HepG2 (cell line): ENCODE measurements at regions not wholly inside any gene's neighbourhood (a gene's known extent, or its start where the extent isn't known, plus 50 kb on each side); places are given as distances from the start of the nearest gene placed in this dataset.

Experiments
- ATAC-seq: fragments of 200-7000 bp; cut with Tn5 transposase; 3 replicates; pipeline ENCODE4 v1.9.1; 2020; ENCODE audit warnings: mild to moderate bottlenecking, moderate library complexity
- BruUV-seq: library from RNA; stranded (reverse); fragments of 400-500 nt; replicated peaks from 2 replicates; lab custom pipeline; 2021; lab: Mats Ljungman, UMichigan
- CTCF ChIA-PET: fragments of 300-600 bp; formaldehyde crosslinking; extraction: SDS; loops from one replicate; lab custom pipeline; 2021; ENCODE audit warnings: low total read pairs, inconsistent platforms, low intra/inter-chr PET ratio; lab: Yijun Ruan, JAX
- POLR2A ChIA-PET: fragments of 350-600 bp; sonication (Branson Sonifier 250); formaldehyde crosslinking; loops from one replicate; lab custom pipeline; 2020; ENCODE audit warnings: antibody characterized with exemption, inconsistent platforms; lab: Yijun Ruan, JAX
- DNase-seq: peaks from one replicate; pipeline ENCODE4 v3.0.0-alpha.2; 2015; ENCODE audit warnings: low spot score
- FAIRE-seq: peaks from 3 replicates; lab custom pipeline; 2011; peaks lifted over from hg19 to GRCh38; lab: Jason Lieb, UNC
- H2AFZ ChIP-seq: one replicate; pipeline ENCODE4 v1.6.1; 2011; ENCODE audit warnings: low read length, inconsistent platforms
- H3K27ac ChIP-seq: fragments of 300-600 bp; 3 replicates; pipeline ENCODE4 v1.8.0; 2011; ENCODE audit warnings: mixed run types, mild to moderate bottlenecking, mixed read lengths, low read length, inconsistent platforms; ENCODE audit not compliant: insufficient read depth; ENCODE audit errors: extremely low read length
- H3K27me3 ChIP-seq, 2 experiments: fragments of 200-600 bp in 1 of 2; 2 replicates in 1 of 2; 3 replicates in 1 of 2; pipeline versions ENCODE4 v1.6.0 to v1.8.0; 2011; ENCODE audit warnings: low read length in 2 of 2, mild to moderate bottlenecking in 2 of 2, moderate library complexity in 2 of 2, inconsistent platforms in 1 of 2; ENCODE audit not compliant: insufficient read depth in 2 of 2, control insufficient read depth in 1 of 2
- H3K36me3 ChIP-seq, 2 experiments: fragments of 200-600 bp in 1 of 2; replicated peaks in 1 of 2; 2 replicates in 1 of 2; 3 replicates in 1 of 2; pipeline versions ENCODE4 v1.5.1 to v1.8.0; 2011; ENCODE audit warnings: low read length in 2 of 2, inconsistent platforms in 1 of 2; ENCODE audit not compliant: insufficient read depth in 2 of 2, control insufficient read depth in 1 of 2
- H3K4me1 ChIP-seq: 2 replicates; pipeline ENCODE4 v1.5.1; 2012; ENCODE audit warnings: low read length, inconsistent platforms; ENCODE audit not compliant: insufficient read depth
- H3K4me2 ChIP-seq: 2 replicates; pipeline ENCODE4 v1.6.0; 2011; ENCODE audit warnings: low read depth, low read length, inconsistent platforms
- H3K4me3 ChIP-seq, 3 experiments: fragments of 200-600 bp in 1 of 3; sonication (generic), shearing (Covaris generic) in 1 of 3; replicated peaks in 1 of 3; 2 replicates each; pipeline ENCODE4 v1.5.1; 2011 to 2016; ENCODE audit warnings: low read length in 3 of 3, inconsistent platforms in 2 of 3, low read depth in 2 of 3, mild to moderate bottlenecking in 2 of 3, control low read depth in 1 of 3, mixed read lengths in 1 of 3; ENCODE audit not compliant: insufficient read depth in 1 of 3
- H3K79me2 ChIP-seq: one replicate; pipeline ENCODE4 v1.6.1; 2011; ENCODE audit warnings: low read length, inconsistent platforms; ENCODE audit not compliant: insufficient read depth
- H3K9ac ChIP-seq: 2 replicates; pipeline ENCODE4 v1.6.0; 2011; ENCODE audit warnings: mild to moderate bottlenecking, low read depth, low read length, inconsistent platforms; ENCODE audit not compliant: insufficient read depth
- H3K9me3 ChIP-seq: 2 replicates; pipeline ENCODE4 v1.5.1; 2012; ENCODE audit warnings: mild to moderate bottlenecking, low read length
- H4K20me1 ChIP-seq: 2 replicates; pipeline ENCODE4 v1.6.0; 2011; ENCODE audit warnings: inconsistent platforms, mild to moderate bottlenecking, low read length, moderate library complexity; ENCODE audit not compliant: insufficient read depth
- EHMT2 ChIP-seq: fragments of 200-600 bp; sonication (generic); IDR thresholded peaks from 2 replicates; pipeline ENCODE4 v1.7.0; 2017; ENCODE audit warnings: antibody characterized with exemption, low read depth, low read length, borderline replicate concordance
- IKZF4 ChIP-seq: sonication (generic); formaldehyde crosslinking; IDR thresholded peaks from 2 replicates; pipeline ENCODE4 v1.5.1; 2020; ENCODE audit warnings: borderline replicate concordance, mild to moderate bottlenecking, low read depth, missing genetic modification reagents; ENCODE audit errors: not compliant biosample characterization
- KAT2B ChIP-seq: fragments of 150-350 bp; IDR thresholded peaks from 2 replicates; pipeline ENCODE4 v1.6.1; 2014; ENCODE audit warnings: low read depth, low read length, borderline replicate concordance
- KDM1A ChIP-seq: IDR thresholded peaks from 2 replicates; pipeline ENCODE4 v1.6.1; 2016; ENCODE audit warnings: missing compliant biosample characterization
- KMT2A ChIP-seq: sonication (generic); formaldehyde crosslinking; IDR thresholded peaks from 2 replicates; pipeline ENCODE4 v1.4.0; 2020; ENCODE audit warnings: missing genetic modification reagents
- PAF1 ChIP-seq: IDR thresholded peaks from 2 replicates; pipeline ENCODE4 v1.6.1; 2016; ENCODE audit warnings: missing genetic modification reagents, missing compliant biosample characterization
- SP5 ChIP-seq: IDR thresholded peaks from 2 replicates; pipeline ENCODE4 v1.6.1; 2016; ENCODE audit warnings: low read depth, borderline replicate concordance
- TCF12 ChIP-seq, 2 experiments: fragments of 450-650 bp in 1 of 2; sonication (generic) in 1 of 2; formaldehyde crosslinking in 1 of 2; IDR thresholded peaks; 2 replicates each; pipeline versions ENCODE4 v1.6.1 to v1.8.0; 2017 to 2022; ENCODE audit warnings: antibody characterized with exemption in 1 of 2, mild to moderate bottlenecking in 1 of 2, missing genetic modification reagents in 1 of 2, moderate library complexity in 1 of 2
- ZFP82 ChIP-seq: sonication (generic); formaldehyde crosslinking; IDR thresholded peaks from 2 replicates; pipeline ENCODE4 v1.5.1; 2020; ENCODE audit warnings: mild to moderate bottlenecking, missing genetic modification reagents, borderline replicate concordance
- ZNF205 ChIP-seq: IDR thresholded peaks from 2 replicates; pipeline ENCODE4 v1.6.1; 2018; ENCODE audit warnings: missing biosample characterization, missing genetic modification reagents
- ZNF207 ChIP-seq: fragments of 450-650 bp; IDR thresholded peaks from 2 replicates; pipeline ENCODE4 v1.6.1; 2016; ENCODE audit warnings: antibody characterized with exemption, borderline replicate concordance
- ZNF224 ChIP-seq: sonication (generic); formaldehyde crosslinking; IDR thresholded peaks from 2 replicates; pipeline ENCODE4 v1.5.0; 2020; ENCODE audit warnings: mild to moderate bottlenecking, missing genetic modification reagents
- ZSCAN25 ChIP-seq: sonication (generic); formaldehyde crosslinking; IDR thresholded peaks from 2 replicates; pipeline ENCODE4 v1.8.0; 2022; ENCODE audit warnings: mild to moderate bottlenecking, missing genetic modification reagents
- WGBS: methylation state at CpG from one replicate; pipeline ENCODE4 v1.1.6; 2017; ENCODE audit warnings: low lambda C conversion rate; 5-methylcytosine and 5-hydroxymethylcytosine counted together
- in situ Hi-C: cut with HindIII; loops from 2 replicates; pipeline ENCODE4 v1.10.0; 2017; ENCODE audit warnings: low pct_unique_long_range_greater_than_20kb; ENCODE audit not compliant: extremely low pct_ligation_motif_present
- intact Hi-C: fragments of 100-400 bp; cut with micrococcal nuclease; formaldehyde crosslinking; loops from one replicate; pipeline ENCODE4 v1.10.0; 2022; ENCODE audit not compliant: unreplicated experiment
- TF ChIP-seq, protein P1 (sequence below): sonication (generic); formaldehyde crosslinking; IDR thresholded peaks from 2 replicates; pipeline ENCODE4 v1.5.1; 2020; ENCODE audit warnings: mild to moderate bottlenecking, missing genetic modification reagents, borderline replicate concordance
- TF ChIP-seq, protein P2 (sequence below), 2 experiments: sonication (generic) in 1 of 2; formaldehyde crosslinking in 1 of 2; IDR thresholded peaks; 2 replicates each; pipeline versions ENCODE4 v1.5.1 to v1.6.1; 2011 to 2020; ENCODE audit warnings: borderline replicate concordance in 1 of 2, low read depth in 1 of 2, low read length in 1 of 2, mild to moderate bottlenecking in 1 of 2, missing genetic modification reagents in 1 of 2, moderate library complexity in 1 of 2
- TF ChIP-seq, protein P3 (sequence below): sonication (generic); formaldehyde crosslinking; IDR thresholded peaks from 2 replicates; pipeline ENCODE4 v1.4.0; 2020; ENCODE audit warnings: low read depth, mild to moderate bottlenecking, missing genetic modification reagents
- TF ChIP-seq, protein P4 (sequence below): sonication (generic); formaldehyde crosslinking; IDR thresholded peaks from 2 replicates; pipeline ENCODE4 v1.8.0; 2022; ENCODE audit warnings: mild to moderate bottlenecking, missing genetic modification reagents
- TF ChIP-seq, protein P5 (sequence below): IDR thresholded peaks from 2 replicates; pipeline ENCODE4 v1.6.1; 2016; ENCODE audit warnings: missing biosample characterization, missing genetic modification reagents, low read depth

DNA sequence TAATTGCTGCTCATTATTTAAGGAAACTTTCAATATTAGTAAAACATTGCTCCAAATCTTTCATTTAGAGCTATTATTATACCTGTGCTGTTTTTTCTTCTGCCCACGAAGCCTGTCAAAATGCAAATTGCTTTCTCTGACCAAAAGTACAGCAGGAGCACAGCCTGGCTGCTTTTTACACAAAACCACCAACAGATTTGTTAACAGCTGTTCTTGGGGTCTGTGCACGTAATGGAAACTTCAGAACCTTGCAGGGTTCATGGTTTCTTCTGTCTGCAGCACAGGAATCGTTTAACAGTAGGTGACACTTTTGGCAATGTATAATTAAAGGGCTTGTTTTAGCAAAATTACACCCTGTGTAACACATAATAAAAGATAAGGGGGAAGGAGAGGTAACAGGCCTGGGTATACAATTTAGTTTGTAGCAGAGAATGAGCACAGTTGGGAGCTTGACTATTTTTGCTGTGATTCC lies 447.3 kb downstream of the KCNJ3 start:
- no peaks in the 10 kb centered on the region for H3K4me1 ChIP-seq
- no peak for FAIRE-seq
- H3K27ac ChIP-seq, result no peak overlapping the region
- H3K4me2 ChIP-seq, result no peak overlapping the region
- H4K20me1 ChIP-seq, result no peaks in the 10 kb centered on the region
- no peaks in the 10 kb centered on the region for H3K36me3 ChIP-seq
- H3K9ac ChIP-seq, result no peak overlapping the region
- no peak for DNase-seq
- no peak for ATAC-seq
- in situ Hi-C loops (no loop called here), intact Hi-C loops (no loop called here)
- BruUV-seq, result no TSS peak
- H3K79me2 ChIP-seq, result no peaks in the 10 kb centered on the region
- CTCF ChIA-PET, result no interaction called here
- H3K27me3 ChIP-seq, result no peaks in the 10 kb centered on the region
- 0% methylated on average over 3 of the region's 3 CpGs for WGBS
- no peak overlapping the region for H2AFZ ChIP-seq
- no peaks in the 10 kb centered on the region for H3K9me3 ChIP-seq
- H3K4me3 ChIP-seq, result no peak overlapping the region
- POLR2A ChIA-PET, result no interaction called here
- TF ChIP-seq, protein P1, sequence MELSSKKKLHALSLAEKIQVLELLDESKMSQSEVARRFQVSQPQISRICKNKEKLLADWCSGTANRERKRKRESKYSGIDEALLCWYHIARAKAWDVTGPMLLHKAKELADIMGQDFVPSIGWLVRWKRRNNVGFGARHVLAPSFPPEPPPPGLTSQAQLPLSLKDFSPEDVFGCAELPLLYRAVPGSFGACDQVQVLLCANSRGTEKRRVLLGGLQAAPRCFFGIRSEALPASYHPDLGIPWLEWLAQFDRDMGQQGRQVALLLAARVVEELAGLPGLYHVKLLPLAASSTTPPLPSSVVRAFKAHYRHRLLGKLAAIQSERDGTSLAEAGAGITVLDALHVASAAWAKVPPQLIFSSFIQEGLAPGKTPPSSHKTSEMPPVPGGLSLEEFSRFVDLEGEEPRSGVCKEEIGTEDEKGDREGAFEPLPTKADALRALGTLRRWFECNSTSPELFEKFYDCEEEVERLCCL, result no peak
- TF ChIP-seq, protein P2, sequence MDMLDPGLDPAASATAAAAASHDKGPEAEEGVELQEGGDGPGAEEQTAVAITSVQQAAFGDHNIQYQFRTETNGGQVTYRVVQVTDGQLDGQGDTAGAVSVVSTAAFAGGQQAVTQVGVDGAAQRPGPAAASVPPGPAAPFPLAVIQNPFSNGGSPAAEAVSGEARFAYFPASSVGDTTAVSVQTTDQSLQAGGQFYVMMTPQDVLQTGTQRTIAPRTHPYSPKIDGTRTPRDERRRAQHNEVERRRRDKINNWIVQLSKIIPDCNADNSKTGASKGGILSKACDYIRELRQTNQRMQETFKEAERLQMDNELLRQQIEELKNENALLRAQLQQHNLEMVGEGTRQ (IDR thresholded peaks at IDR 0.05; ENCODE audit: low read depth, low read length), result no peak
- TF ChIP-seq, protein P2 (CRISPR knock-in tag; IDR thresholded peaks at IDR 0.05; ENCODE audit: borderline replicate concordance), result no peak
- TF ChIP-seq KAT2B (no peak), PAF1 (CRISPR knock-in tag) (no peak), ZNF224 (CRISPR knock-in tag) (no peak), KDM1A (CRISPR knock-in tag) (no peak), SP5 (CRISPR knock-in tag) (no peak), ZSCAN25 (no peak), ZFP82 (CRISPR knock-in tag) (no peak), KMT2A (CRISPR knock-in tag) (no peak), ZNF205 (CRISPR knock-in tag) (no peak), TCF12 (IDR thresholded peaks at IDR 0.05) (no peak), TCF12 (CRISPR knock-in tag; IDR thresholded peaks at IDR 0.05) (no peak), IKZF4 (CRISPR knock-in tag) (no peak), ZNF207 (no peak), EHMT2 (no peak)
- TF ChIP-seq, protein P3, sequence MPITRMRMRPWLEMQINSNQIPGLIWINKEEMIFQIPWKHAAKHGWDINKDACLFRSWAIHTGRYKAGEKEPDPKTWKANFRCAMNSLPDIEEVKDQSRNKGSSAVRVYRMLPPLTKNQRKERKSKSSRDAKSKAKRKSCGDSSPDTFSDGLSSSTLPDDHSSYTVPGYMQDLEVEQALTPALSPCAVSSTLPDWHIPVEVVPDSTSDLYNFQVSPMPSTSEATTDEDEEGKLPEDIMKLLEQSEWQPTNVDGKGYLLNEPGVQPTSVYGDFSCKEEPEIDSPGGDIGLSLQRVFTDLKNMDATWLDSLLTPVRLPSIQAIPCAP (CRISPR knock-in tag), result no peak
- TF ChIP-seq, protein P4, sequence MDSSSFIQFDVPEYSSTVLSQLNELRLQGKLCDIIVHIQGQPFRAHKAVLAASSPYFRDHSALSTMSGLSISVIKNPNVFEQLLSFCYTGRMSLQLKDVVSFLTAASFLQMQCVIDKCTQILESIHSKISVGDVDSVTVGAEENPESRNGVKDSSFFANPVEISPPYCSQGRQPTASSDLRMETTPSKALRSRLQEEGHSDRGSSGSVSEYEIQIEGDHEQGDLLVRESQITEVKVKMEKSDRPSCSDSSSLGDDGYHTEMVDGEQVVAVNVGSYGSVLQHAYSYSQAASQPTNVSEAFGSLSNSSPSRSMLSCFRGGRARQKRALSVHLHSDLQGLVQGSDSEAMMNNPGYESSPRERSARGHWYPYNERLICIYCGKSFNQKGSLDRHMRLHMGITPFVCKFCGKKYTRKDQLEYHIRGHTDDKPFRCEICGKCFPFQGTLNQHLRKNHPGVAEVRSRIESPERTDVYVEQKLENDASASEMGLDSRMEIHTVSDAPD (CRISPR knock-in tag), result no peak
- TF ChIP-seq, protein P5, sequence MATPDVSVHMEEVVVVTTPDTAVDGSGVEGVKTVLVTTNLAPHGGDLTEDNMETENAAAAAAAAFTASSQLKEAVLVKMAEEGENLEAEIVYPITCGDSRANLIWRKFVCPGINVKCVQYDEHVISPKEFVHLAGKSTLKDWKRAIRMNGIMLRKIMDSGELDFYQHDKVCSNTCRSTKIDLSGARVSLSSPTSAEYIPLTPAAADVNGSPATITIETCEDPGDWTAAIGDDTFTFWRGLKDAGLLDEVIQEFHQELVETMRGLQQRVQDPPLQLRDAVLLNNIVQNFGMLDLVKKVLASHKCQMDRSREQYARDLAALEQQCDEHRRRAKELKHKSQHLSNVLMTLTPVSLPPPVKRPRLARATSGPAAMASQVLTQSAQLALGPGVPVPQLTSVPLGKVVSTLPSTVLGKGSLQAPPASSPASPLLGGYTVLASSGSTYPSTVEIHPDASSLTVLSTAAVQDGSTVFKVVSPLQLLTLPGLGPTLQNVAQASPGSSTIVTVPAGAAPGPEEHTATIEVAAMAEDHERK, result no peak
